Breast epithelium (tissue), 3 donors: ENCODE measurements at regions not wholly inside any gene's neighbourhood (a gene's known extent, or its start where the extent isn't known, plus 50 kb on each side); places are given as distances from the start of the nearest gene placed in this dataset.
"Not testable (repeated sequence)": the region's sequence is repeated elsewhere in the genome, so short reads cannot be mapped to it uniquely, and the experiment has no call there.

Source experiments
- POLR2A ChIP-seq: fragments of 450-650 bp; IDR thresholded peaks from one replicate; pipeline ENCODE4 v1.6.1; 2016; ENCODE audit warnings: antibody characterized with exemption, mild to moderate bottlenecking, moderate library complexity
- POLR2AphosphoS5 ChIP-seq, 3 donors: sonication (generic); formaldehyde crosslinking; IDR thresholded peaks; one replicate each; pipeline ENCODE4 v1.6.1; 2017; ENCODE audit warnings: antibody characterized with exemption in 3 of 3
- TF ChIP-seq, protein P1 (sequence below), 3 donors: fragments of 450-650 bp; IDR thresholded peaks; one replicate each; pipeline ENCODE4 v1.5.1; 2016 to 2017; ENCODE audit warnings: antibody characterized with exemption in 3 of 3, mild to moderate bottlenecking in 3 of 3, moderate library complexity in 3 of 3

DNA sequence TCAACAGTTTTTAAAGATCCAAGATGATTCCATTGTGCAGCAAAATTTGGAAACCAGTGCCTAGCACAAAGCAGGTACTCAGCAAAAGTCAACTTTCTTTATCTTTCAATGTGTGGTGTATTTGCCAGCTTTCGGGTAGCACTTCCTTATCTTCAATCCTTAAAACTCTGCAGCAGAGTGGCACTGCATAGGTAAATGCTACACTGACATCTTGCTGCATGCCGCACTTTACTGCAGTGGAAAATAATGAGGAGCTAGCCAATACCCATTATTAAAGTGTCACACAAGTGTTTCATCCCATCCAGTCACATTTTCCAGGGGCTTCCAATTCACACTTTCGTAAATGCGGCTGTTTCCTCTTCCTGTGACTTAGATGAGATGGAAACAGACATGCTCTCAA, 401.7 kb upstream of the SPATA31A3 start:
- TF ChIP-seq, protein P1, sequence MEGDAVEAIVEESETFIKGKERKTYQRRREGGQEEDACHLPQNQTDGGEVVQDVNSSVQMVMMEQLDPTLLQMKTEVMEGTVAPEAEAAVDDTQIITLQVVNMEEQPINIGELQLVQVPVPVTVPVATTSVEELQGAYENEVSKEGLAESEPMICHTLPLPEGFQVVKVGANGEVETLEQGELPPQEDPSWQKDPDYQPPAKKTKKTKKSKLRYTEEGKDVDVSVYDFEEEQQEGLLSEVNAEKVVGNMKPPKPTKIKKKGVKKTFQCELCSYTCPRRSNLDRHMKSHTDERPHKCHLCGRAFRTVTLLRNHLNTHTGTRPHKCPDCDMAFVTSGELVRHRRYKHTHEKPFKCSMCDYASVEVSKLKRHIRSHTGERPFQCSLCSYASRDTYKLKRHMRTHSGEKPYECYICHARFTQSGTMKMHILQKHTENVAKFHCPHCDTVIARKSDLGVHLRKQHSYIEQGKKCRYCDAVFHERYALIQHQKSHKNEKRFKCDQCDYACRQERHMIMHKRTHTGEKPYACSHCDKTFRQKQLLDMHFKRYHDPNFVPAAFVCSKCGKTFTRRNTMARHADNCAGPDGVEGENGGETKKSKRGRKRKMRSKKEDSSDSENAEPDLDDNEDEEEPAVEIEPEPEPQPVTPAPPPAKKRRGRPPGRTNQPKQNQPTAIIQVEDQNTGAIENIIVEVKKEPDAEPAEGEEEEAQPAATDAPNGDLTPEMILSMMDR (IDR thresholded peaks at IDR 0.05): not testable (repeated sequence)
- TF ChIP-seq POLR2AphosphoS5 (IDR thresholded peaks at IDR 0.05); POLR2A: not testable (repeated sequence)
